ENCODE measurements at regions not wholly inside any gene's neighbourhood (a gene's known extent, or its start where the extent isn't known, plus 50 kb on each side); places are given as distances from the start of the nearest gene placed in this dataset.

DNA sequence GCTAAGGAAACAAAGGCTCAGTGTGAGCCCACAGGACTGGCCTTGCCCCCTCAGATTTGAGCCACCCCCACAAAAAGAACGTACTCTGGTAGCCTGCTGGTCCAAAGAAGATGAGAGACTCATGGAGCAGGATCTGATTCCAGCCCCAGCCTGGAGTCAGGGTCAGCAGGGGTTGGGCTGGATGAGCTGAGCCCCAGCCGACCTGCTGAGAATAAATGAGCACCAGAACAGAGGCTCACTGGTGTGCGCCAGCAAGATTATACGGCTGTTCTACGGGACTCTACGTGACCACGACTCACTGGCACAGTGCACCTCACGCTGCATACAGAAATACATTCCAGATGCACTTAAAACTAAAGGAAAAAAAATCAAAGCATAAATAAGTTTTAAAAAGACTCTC, 186.0 kb upstream of the RPL38 start:
- Histone ChIP-seq H3K9me3 (ENCODE audit: low read length) (no peaks in the 10 kb centered on the region), H3K27ac (ENCODE audit: low read length) (no peak overlapping the region), H3F3A (ENCODE audit: insufficient read depth, low read length, poor library complexity, severe bottlenecking) (no peaks in the 10 kb centered on the region), H3K4me3 (ENCODE audit: low read length) (no peak overlapping the region), H3K9ac (ENCODE audit: low read length) (no peak overlapping the region), H2AFZ (ENCODE audit: low read depth, low read length) (no peak overlapping the region), H3K4me2 (ENCODE audit: low read length) (no peak overlapping the region), H3K9me2 (ENCODE audit: insufficient read depth, low read length) (no peaks in the 10 kb centered on the region), H3K27me3 (ENCODE audit: insufficient read depth, low read depth, low read length) (no peaks in the 10 kb centered on the region), H3K79me2 (replicated peaks; ENCODE audit: insufficient read depth, low read length) (no peaks in the 10 kb centered on the region), H4K20me1 (ENCODE audit: insufficient read depth) (no peaks in the 10 kb centered on the region), H3K36me3 (ENCODE audit: insufficient read depth, low read length) (no peaks in the 10 kb centered on the region)
- TF ChIP-seq, protein P1, sequence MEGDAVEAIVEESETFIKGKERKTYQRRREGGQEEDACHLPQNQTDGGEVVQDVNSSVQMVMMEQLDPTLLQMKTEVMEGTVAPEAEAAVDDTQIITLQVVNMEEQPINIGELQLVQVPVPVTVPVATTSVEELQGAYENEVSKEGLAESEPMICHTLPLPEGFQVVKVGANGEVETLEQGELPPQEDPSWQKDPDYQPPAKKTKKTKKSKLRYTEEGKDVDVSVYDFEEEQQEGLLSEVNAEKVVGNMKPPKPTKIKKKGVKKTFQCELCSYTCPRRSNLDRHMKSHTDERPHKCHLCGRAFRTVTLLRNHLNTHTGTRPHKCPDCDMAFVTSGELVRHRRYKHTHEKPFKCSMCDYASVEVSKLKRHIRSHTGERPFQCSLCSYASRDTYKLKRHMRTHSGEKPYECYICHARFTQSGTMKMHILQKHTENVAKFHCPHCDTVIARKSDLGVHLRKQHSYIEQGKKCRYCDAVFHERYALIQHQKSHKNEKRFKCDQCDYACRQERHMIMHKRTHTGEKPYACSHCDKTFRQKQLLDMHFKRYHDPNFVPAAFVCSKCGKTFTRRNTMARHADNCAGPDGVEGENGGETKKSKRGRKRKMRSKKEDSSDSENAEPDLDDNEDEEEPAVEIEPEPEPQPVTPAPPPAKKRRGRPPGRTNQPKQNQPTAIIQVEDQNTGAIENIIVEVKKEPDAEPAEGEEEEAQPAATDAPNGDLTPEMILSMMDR (IDR thresholded peaks at IDR 0.05; ENCODE audit: poor library complexity, severe bottlenecking) = no peak
- TF ChIP-seq, protein P2, sequence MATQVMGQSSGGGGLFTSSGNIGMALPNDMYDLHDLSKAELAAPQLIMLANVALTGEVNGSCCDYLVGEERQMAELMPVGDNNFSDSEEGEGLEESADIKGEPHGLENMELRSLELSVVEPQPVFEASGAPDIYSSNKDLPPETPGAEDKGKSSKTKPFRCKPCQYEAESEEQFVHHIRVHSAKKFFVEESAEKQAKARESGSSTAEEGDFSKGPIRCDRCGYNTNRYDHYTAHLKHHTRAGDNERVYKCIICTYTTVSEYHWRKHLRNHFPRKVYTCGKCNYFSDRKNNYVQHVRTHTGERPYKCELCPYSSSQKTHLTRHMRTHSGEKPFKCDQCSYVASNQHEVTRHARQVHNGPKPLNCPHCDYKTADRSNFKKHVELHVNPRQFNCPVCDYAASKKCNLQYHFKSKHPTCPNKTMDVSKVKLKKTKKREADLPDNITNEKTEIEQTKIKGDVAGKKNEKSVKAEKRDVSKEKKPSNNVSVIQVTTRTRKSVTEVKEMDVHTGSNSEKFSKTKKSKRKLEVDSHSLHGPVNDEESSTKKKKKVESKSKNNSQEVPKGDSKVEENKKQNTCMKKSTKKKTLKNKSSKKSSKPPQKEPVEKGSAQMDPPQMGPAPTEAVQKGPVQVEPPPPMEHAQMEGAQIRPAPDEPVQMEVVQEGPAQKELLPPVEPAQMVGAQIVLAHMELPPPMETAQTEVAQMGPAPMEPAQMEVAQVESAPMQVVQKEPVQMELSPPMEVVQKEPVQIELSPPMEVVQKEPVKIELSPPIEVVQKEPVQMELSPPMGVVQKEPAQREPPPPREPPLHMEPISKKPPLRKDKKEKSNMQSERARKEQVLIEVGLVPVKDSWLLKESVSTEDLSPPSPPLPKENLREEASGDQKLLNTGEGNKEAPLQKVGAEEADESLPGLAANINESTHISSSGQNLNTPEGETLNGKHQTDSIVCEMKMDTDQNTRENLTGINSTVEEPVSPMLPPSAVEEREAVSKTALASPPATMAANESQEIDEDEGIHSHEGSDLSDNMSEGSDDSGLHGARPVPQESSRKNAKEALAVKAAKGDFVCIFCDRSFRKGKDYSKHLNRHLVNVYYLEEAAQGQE (IDR thresholded peaks at IDR 0.05; ENCODE audit: borderline replicate concordance) = no peak
- TF ChIP-seq MXI1 (conservative IDR thresholded peaks at IDR 0.05; ENCODE audit: poor library complexity, severe bottlenecking) = no peak
- TF ChIP-seq SMC3 (conservative IDR thresholded peaks at IDR 0.05; ENCODE audit: poor library complexity) = no peak
- no peak for TF ChIP-seq EZH2 (IDR thresholded peaks at IDR 0.05; ENCODE audit: borderline replicate concordance, insufficient read depth, low read length, poor library complexity, severe bottlenecking)
- no peak for TF ChIP-seq POLR2AphosphoS5 (IDR thresholded peaks at IDR 0.05)
- no peak for TF ChIP-seq EP300 (conservative IDR thresholded peaks at IDR 0.05; ENCODE audit: poor library complexity, severe bottlenecking)
- no peak for TF ChIP-seq TAF1 (IDR thresholded peaks at IDR 0.05; ENCODE audit: low read depth)
- no peak for TF ChIP-seq RAD21 (conservative IDR thresholded peaks at IDR 0.05)

DNA sequence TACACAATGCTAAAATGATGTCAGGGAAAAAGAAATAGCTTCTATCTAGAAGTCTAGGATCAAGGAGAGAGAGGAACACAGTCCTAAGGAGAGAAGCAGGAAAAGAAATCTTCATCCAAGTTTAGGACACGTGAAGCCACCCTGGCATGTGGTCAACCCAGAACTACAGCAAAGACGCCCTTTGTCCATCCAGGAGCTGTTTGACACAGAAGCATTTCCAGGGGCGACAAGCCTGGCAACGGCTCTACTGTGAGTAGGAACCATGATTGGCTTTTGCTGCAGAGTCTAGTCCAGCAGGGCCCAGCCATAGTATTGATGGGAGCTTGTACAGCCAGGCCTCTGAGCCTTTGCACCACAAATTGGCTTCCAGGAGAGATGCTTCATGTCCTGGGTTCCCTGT, 185.4 kb upstream of the RPL38 start:
- no peaks in the 10 kb centered on the region for H3F3A ChIP-seq (ENCODE audit: insufficient read depth, low read length, poor library complexity, severe bottlenecking)
- no peak for TF ChIP-seq TAF1 (IDR thresholded peaks at IDR 0.05; ENCODE audit: low read depth)
- TF ChIP-seq EZH2 (IDR thresholded peaks at IDR 0.05; ENCODE audit: borderline replicate concordance, insufficient read depth, low read length, poor library complexity, severe bottlenecking) = no peak
- TF ChIP-seq EP300 (conservative IDR thresholded peaks at IDR 0.05; ENCODE audit: poor library complexity, severe bottlenecking) = no peak
- TF ChIP-seq RAD21 (conservative IDR thresholded peaks at IDR 0.05) = no peak
- no peak for TF ChIP-seq MXI1 (conservative IDR thresholded peaks at IDR 0.05; ENCODE audit: poor library complexity, severe bottlenecking)
- TF ChIP-seq SMC3 (conservative IDR thresholded peaks at IDR 0.05; ENCODE audit: poor library complexity) = no peak
- TF ChIP-seq POLR2AphosphoS5 (IDR thresholded peaks at IDR 0.05) = no peak
- TF ChIP-seq, protein P2 (IDR thresholded peaks at IDR 0.05; ENCODE audit: borderline replicate concordance) = no peak
- no peak overlapping the region for H3K27ac ChIP-seq (ENCODE audit: low read length)
- no peaks in the 10 kb centered on the region for H3K36me3 ChIP-seq (ENCODE audit: insufficient read depth, low read length)
- H3K9ac ChIP-seq (ENCODE audit: low read length) = no peak overlapping the region
- no peaks in the 10 kb centered on the region for H3K79me2 ChIP-seq (replicated peaks; ENCODE audit: insufficient read depth, low read length)
- no peak overlapping the region for H3K4me2 ChIP-seq (ENCODE audit: low read length)
- H3K9me2 ChIP-seq (ENCODE audit: insufficient read depth, low read length) = no peaks in the 10 kb centered on the region
- H4K20me1 ChIP-seq (ENCODE audit: insufficient read depth) = no peaks in the 10 kb centered on the region
- H2AFZ ChIP-seq (ENCODE audit: low read depth, low read length) = no peak overlapping the region
- no peaks in the 10 kb centered on the region for H3K27me3 ChIP-seq (ENCODE audit: insufficient read depth, low read depth, low read length)
- no peak overlapping the region for H3K4me3 ChIP-seq (ENCODE audit: low read length)
- H3K9me3 ChIP-seq (ENCODE audit: low read length) = no peaks in the 10 kb centered on the region

Measured in neural cell (in vitro differentiated cells).